ENCODE measurements at regions not wholly inside any gene's neighbourhood (a gene's known extent, or its start where the extent isn't known, plus 50 kb on each side); places are given as distances from the start of the nearest gene placed in this dataset.

DNA sequence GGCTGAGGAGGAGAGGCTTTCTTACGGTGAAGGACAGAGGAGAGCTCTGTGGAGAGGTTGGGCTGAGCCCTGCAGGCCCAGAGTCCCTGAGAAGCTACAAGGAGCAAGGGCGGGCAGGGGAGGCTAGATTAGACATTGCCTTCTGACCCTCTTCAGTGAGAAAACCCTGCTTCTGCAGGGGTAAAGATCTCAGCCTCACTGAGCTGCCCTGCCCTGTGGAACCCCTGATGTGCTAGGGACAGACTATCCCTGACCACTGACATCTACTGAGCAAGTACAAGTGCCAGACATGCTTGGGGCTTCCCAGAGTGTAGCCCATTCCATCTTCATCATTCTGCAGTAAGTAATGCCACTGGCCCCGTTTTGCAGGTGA is 111.5 kb downstream of the CYP26B1 start:
- TF ChIP-seq, protein P1, sequence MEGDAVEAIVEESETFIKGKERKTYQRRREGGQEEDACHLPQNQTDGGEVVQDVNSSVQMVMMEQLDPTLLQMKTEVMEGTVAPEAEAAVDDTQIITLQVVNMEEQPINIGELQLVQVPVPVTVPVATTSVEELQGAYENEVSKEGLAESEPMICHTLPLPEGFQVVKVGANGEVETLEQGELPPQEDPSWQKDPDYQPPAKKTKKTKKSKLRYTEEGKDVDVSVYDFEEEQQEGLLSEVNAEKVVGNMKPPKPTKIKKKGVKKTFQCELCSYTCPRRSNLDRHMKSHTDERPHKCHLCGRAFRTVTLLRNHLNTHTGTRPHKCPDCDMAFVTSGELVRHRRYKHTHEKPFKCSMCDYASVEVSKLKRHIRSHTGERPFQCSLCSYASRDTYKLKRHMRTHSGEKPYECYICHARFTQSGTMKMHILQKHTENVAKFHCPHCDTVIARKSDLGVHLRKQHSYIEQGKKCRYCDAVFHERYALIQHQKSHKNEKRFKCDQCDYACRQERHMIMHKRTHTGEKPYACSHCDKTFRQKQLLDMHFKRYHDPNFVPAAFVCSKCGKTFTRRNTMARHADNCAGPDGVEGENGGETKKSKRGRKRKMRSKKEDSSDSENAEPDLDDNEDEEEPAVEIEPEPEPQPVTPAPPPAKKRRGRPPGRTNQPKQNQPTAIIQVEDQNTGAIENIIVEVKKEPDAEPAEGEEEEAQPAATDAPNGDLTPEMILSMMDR (IDR thresholded peaks at IDR 0.05): no peak
- TF ChIP-seq POLR2AphosphoS5 (IDR thresholded peaks at IDR 0.05; ENCODE audit: low read depth, low read length) (no peak), TCF7L2 (IDR thresholded peaks at IDR 0.05; ENCODE audit: low read depth, low read length) (no peak)
